ENCODE measurements at regions not wholly inside any gene's neighbourhood (a gene's known extent, or its start where the extent isn't known, plus 50 kb on each side); places are given as distances from the start of the nearest gene placed in this dataset.

GRCh38 chr3:79843180-79843579 lies 75.4 kb upstream of the ROBO1 start:
- DNase-seq = no peak

- no peak for DNase-seq
Observed at GRCh38 chr3:79835701-79836100, 67.9 kb upstream of the ROBO1 start.

GRCh38 chr3:79824166-79824565 lies 56.4 kb upstream of the ROBO1 start:
- DNase-seq = no peak

- DNase-seq = no peak
Observed at GRCh38 chr3:79822076-79822475, 54.3 kb upstream of the ROBO1 start.

GRCh38 chr3:79820089-79820488 lies 52.3 kb upstream of the ROBO1 start:
- DNase-seq = no peak

- no peak for DNase-seq
Observed at GRCh38 chr3:79818015-79818414, 50.2 kb upstream of the ROBO1 start.
